Right lobe of liver (tissue), 6 donors: ENCODE measurements at regions not wholly inside any gene's neighbourhood (a gene's known extent, or its start where the extent isn't known, plus 50 kb on each side); places are given as distances from the start of the nearest gene placed in this dataset.

ENCODE experiments used
- ATAC-seq, 4 donors: fragments of 200-7000 bp; cut with Tn5 transposase; one replicate each; pipeline ENCODE4 v1.9.1; 2020; ENCODE audit warnings: mild to moderate bottlenecking in 4 of 4, moderate library complexity in 4 of 4
- DNase-seq, 3 donors: peaks; one replicate each; pipeline ENCODE4 v3.0.0-alpha.2; 2020
- H3K27ac ChIP-seq, 3 donors: fragments of 200-600 bp; one replicate each; pipeline ENCODE4 v1.8.0; 2022
- H3K27me3 ChIP-seq, 2 donors: fragments of 200-600 bp; one replicate each; pipeline ENCODE4 v1.8.0; 2022
- H3K36me3 ChIP-seq, 4 donors: fragments of 200-600 bp; sonication (generic) in 1 of 4; one replicate each; pipeline versions ENCODE4 v1.5.1 to v1.8.0; 2017 to 2022; ENCODE audit warnings: control low read depth in 1 of 4
- H3K4me1 ChIP-seq, 4 donors: fragments of 200-600 bp; sonication (generic) in 1 of 4; one replicate each; pipeline versions ENCODE4 v1.5.1 to v1.8.0; 2017 to 2022; ENCODE audit warnings: control low read depth in 1 of 4
- H3K4me3 ChIP-seq, 3 donors: fragments of 200-600 bp; one replicate each; pipeline ENCODE4 v1.8.0; 2022
- H3K9me3 ChIP-seq, 4 donors: fragments of 200-600 bp; sonication (generic) in 1 of 4; one replicate each; pipeline versions ENCODE4 v1.5.1 to v1.8.0; 2017 to 2022; ENCODE audit warnings: control low read depth in 1 of 4
- POLR2A ChIP-seq: fragments of 450-650 bp; IDR thresholded peaks from one replicate; pipeline ENCODE4 v1.6.1; 2017; ENCODE audit warnings: antibody characterized with exemption, mild to moderate bottlenecking
- WGBS: methylation state at CpG from one replicate; pipeline ENCODE4 v1.1.6; 2018; ENCODE audit warnings: low coverage, low lambda C conversion rate; ENCODE audit not compliant: insufficient coverage; ENCODE audit errors: missing lambda C conversion rate; 5-methylcytosine and 5-hydroxymethylcytosine counted together
- intact Hi-C, 2 donors: fragments of 100-400 bp; cut with DNase I; formaldehyde crosslinking; loops; one replicate each; pipeline versions ENCODE4 v1.11.2 to v1.14.1; 2022
- TF ChIP-seq, protein P1 (sequence below), 4 donors: fragments of 200-600 bp in 3 of 4; fragments of 450-650 bp in 1 of 4; IDR thresholded peaks; one replicate each; pipeline versions ENCODE4 v1.5.1 to v1.8.0; 2016 to 2022; ENCODE audit warnings: antibody characterized with exemption in 4 of 4, mild to moderate bottlenecking in 2 of 4
- donor health status: DM: no; HTN: yes; CAD: no.
- donor health status: DM: no; HTN: no; CAD: no.
- donor health status: DM: no; HTN: no; CAD: no.
- donor health status: DM: no; HTN: yes; CAD: no.
- donor health status: DM: no; HTN: yes; CAD: no.

DNA sequence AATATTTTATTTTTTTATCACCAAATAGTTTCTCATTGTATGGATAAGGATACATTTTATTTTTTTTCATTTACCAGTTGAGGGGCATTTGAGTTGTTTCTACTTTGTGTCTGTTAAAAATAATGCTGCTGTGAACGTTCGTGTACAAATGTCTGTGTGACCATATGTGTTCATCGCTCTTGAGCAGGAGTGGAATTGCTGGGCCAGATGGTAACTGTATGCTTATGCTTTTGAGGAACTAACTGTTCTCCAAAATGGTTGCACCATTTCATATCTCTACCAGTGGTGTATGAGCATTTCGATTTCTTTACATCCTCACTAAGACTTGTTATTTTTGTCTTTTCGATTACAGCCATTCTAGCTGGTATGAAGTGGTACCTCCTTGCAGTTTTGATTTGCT, 212.5 kb upstream of the N4BP1 start:
- H3K4me1 ChIP-seq = no peaks in the 10 kb centered on the region
- 76% methylated on average over 5 of the region's 5 CpGs for WGBS
- intact Hi-C loops = no loop called here

DNA sequence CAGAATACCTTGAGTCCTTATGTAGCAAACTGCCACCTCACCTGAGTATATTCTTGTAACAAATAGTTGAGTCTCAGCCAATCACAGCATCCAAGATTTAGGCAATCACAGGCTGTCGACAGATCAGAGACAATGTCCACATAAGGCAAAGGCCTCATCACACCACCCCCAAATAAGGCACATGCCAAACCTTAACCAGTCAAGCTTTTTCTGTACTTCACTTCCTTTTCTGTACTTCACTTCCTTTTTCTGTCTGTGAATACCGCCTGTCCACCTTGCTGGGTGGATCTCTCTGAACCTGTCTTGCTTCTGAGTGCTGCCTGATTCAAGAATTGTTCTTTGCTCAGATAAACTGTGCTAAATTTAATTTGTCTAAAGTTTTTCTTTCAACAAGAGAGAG, 210.4 kb upstream of the N4BP1 start:
- no peak for ATAC-seq
- DNase-seq = no peak
- H3K4me1 ChIP-seq = no peaks in the 10 kb centered on the region
- no peak overlapping the region for H3K27ac ChIP-seq
- WGBS = 16% methylated on average over 2 of the region's 2 CpGs
- H3K9me3 ChIP-seq = no peaks in the 10 kb centered on the region
- no peaks in the 10 kb centered on the region for H3K27me3 ChIP-seq
- no peaks in the 10 kb centered on the region for H3K36me3 ChIP-seq
- TF ChIP-seq POLR2A = no peak
- TF ChIP-seq, protein P1, sequence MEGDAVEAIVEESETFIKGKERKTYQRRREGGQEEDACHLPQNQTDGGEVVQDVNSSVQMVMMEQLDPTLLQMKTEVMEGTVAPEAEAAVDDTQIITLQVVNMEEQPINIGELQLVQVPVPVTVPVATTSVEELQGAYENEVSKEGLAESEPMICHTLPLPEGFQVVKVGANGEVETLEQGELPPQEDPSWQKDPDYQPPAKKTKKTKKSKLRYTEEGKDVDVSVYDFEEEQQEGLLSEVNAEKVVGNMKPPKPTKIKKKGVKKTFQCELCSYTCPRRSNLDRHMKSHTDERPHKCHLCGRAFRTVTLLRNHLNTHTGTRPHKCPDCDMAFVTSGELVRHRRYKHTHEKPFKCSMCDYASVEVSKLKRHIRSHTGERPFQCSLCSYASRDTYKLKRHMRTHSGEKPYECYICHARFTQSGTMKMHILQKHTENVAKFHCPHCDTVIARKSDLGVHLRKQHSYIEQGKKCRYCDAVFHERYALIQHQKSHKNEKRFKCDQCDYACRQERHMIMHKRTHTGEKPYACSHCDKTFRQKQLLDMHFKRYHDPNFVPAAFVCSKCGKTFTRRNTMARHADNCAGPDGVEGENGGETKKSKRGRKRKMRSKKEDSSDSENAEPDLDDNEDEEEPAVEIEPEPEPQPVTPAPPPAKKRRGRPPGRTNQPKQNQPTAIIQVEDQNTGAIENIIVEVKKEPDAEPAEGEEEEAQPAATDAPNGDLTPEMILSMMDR (IDR thresholded peaks at IDR 0.05) = no peak
- no peak overlapping the region for H3K4me3 ChIP-seq
- intact Hi-C loops = no loop called here

More for the DNA sequence above, 212.5 kb upstream of the N4BP1 start:
- Histone ChIP-seq H3K36me3 (no peaks in the 10 kb centered on the region), H3K4me3 (no peak overlapping the region), H3K27me3 (no peaks in the 10 kb centered on the region), H3K27ac (no peak overlapping the region), H3K9me3 (no peaks in the 10 kb centered on the region)
- DNase-seq (no peak), ATAC-seq (no peak)
- TF ChIP-seq, protein P1 (IDR thresholded peaks at IDR 0.05) = no peak
- no peak for TF ChIP-seq POLR2A

DNA sequence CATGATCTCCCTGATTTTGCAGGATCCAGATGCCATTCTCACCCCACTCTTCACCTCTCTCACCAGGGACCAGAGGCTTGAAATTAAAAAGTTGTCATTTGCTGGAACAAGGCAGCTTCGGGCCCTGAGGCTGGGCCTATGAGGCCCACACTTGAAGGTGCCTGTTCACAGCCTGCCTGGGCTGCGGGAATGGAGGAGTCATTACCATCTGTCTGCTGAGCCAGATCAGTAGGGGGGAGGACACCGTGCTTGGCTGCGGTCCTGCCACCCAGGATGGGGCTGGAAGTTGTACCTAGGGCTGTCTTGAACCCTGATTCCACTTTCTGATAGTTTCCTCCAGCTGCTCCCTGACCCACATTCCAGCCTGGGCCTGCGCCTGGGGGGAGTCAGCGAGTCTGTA, 208.3 kb upstream of the N4BP1 start:
- no peaks in the 10 kb centered on the region for H3K9me3 ChIP-seq
- H3K27ac ChIP-seq = no peak overlapping the region
- DNase-seq = no peak
- no peaks in the 10 kb centered on the region for H3K36me3 ChIP-seq
- TF ChIP-seq, protein P1 (IDR thresholded peaks at IDR 0.05) = no peak
- TF ChIP-seq POLR2A = no peak
- no peak overlapping the region for H3K4me3 ChIP-seq
- intact Hi-C loops = no loop called here
- 47% methylated on average over 5 of the region's 6 CpGs for WGBS
- H3K27me3 ChIP-seq = no peaks in the 10 kb centered on the region
- ATAC-seq = no peak
- no peaks in the 10 kb centered on the region for H3K4me1 ChIP-seq

DNA sequence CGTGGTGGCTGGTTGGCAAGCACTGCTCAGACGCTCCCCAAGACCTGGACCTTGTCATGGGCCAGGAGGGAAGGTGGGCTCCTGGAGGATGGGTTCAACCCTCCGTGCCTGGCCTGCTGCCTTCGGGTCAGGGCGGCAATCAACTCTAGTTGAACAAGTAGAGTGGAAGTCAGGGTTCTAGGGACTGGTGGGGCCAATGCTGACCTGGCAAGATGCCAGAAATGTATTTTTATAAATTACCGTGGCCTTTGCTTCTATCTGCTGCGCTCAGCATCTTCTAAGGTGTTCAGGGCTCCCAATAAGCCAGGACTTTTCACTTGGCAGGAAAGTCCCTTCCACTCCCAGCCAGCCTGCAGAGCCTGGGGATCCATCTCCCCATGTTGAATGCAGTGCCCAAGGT, 207.1 kb upstream of the N4BP1 start:
- DNase-seq (no peak), ATAC-seq (no peak)
- intact Hi-C loops = no loop called here
- Histone ChIP-seq H3K9me3 (no peaks in the 10 kb centered on the region), H3K4me1 (no peaks in the 10 kb centered on the region), H3K36me3 (no peaks in the 10 kb centered on the region), H3K4me3 (no peak overlapping the region), H3K27ac (no peak overlapping the region), H3K27me3 (no peaks in the 10 kb centered on the region)
- 70% methylated on average over 5 of the region's 7 CpGs for WGBS
- TF ChIP-seq, protein P1 (IDR thresholded peaks at IDR 0.05) = no peak
- TF ChIP-seq POLR2A = no peak

DNA sequence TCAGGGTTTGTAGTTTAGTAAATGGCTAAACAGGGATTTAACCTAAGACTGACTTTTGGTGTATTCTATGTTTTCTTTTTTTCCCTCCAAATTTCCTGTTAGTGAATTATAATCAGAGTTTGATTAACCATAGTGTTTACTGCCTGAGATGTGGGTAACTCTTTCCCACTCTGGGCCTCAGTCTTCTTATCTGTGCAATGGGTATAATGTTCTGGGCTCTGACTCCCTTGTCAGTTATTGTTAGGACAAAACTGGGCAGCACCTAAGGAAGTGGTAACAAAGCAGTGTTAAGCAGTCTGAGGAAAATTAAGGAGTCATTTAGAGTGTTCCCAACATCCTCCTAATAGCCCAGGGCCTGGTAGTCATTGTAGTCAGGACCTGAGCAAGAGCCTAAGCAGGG, 206.4 kb upstream of the N4BP1 start:
- intact Hi-C loops = no loop called here
- H3K27me3 ChIP-seq = no peaks in the 10 kb centered on the region
- TF ChIP-seq POLR2A = no peak
- TF ChIP-seq, protein P1 (IDR thresholded peaks at IDR 0.05) = no peak
- H3K27ac ChIP-seq = no peak overlapping the region
- DNase-seq (no peak), ATAC-seq (no peak)
- no peaks in the 10 kb centered on the region for H3K4me1 ChIP-seq
- no peaks in the 10 kb centered on the region for H3K9me3 ChIP-seq
- H3K4me3 ChIP-seq = no peak overlapping the region
- no peaks in the 10 kb centered on the region for H3K36me3 ChIP-seq
